ENCODE measurements at regions not wholly inside any gene's neighbourhood (a gene's known extent, or its start where the extent isn't known, plus 50 kb on each side); places are given as distances from the start of the nearest gene placed in this dataset.

DNA sequence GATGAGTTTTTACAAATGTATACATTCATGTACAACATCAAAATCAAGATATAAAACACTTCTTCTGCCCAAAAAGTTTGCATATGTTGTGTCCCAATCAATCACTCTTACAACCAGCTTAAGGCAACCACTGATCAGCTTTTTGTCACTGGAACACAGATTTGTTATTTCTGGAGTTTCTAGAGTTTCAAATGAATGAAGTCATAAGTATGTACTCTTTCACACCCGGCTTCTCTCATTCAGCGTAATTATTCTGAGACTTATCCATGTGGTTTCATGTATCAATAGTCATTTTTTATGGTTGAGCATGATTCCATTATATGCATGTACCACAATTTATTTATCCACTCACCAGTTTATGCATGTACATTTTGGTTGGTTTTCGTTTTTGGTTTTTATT is 53.0 kb upstream of the CORO2B start:
- no peak for DNase-seq

DNA sequence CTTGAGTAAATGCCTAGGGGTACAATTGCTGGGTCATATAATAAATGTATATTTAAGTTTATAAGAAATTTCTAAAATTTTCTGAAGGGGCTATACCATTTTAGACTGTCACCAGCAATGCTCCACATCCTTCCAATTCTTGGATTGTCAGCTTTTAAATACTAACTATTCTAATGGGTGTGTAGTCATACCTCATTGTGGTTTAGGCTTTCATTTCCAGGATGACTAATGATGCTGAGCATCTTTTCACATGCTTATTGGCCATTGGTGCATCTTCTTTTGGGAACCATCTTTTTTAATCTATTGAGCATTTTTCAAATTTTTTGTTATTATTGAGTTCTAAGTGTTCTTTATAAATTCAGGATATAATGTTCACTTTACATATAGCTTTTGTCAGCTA is 52.5 kb upstream of the CORO2B start:
- DNase-seq = no peak

DNA sequence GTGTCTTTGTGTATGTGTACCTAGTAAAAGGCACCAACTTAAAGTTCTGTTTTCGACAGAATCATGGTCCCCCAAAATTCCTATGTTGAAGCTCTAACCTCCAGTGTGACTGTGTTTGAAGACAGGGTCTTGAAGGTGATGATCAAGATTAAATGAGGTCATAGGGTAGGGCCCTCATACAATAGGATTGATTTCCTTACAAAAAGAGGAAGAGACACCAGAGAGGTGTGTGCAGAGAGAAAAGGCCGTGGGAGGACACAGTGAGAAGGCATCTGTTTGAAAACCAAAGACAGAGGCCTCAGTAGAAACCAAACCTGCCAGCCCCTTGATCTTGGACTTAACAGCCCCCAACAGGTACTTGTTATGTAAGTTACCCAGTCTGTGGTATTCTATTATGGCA is 52.0 kb upstream of the CORO2B start:
- no peak for DNase-seq

DNA sequence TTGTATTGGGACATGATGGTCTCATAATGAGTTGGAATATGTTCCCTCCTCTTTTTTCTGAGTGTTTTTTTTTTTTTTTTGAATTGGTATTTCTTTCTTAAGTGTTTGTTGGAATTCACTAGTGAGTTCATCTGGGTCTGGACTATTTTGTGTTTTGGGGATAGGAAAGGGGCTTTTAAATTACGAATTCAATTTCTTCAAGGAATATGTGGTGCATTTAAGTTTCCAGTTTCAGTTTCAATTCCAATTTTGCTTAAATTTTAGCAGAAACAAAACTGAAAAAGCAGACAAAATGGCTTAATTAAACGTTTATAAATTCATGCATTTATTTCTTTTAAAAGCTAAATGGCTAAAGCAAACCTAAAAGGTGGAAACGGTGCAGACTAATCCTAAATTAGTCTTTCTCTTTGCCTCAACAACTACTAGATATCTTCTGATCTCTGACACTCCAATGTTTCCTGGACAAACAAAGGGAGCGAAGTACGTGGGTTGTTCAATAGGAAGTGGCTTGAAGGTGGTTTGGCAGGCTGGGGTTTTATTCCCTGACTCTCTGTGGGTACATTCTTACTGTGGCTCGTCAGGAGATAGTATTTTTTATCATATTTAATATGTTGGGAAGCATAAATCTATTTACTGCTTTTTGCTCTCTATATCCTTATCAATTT is 50.0 kb upstream of the CORO2B start:
- DNase-seq = no peak
